Kidney capillary endothelial cell (primary cell): ENCODE measurements at regions not wholly inside any gene's neighbourhood (a gene's known extent, or its start where the extent isn't known, plus 50 kb on each side); places are given as distances from the start of the nearest gene placed in this dataset.

Experiments used
- DNase-seq: peaks from one replicate; pipeline ENCODE4 v3.0.0-alpha.2; 2018; ENCODE audit warnings: low spot score

DNA sequence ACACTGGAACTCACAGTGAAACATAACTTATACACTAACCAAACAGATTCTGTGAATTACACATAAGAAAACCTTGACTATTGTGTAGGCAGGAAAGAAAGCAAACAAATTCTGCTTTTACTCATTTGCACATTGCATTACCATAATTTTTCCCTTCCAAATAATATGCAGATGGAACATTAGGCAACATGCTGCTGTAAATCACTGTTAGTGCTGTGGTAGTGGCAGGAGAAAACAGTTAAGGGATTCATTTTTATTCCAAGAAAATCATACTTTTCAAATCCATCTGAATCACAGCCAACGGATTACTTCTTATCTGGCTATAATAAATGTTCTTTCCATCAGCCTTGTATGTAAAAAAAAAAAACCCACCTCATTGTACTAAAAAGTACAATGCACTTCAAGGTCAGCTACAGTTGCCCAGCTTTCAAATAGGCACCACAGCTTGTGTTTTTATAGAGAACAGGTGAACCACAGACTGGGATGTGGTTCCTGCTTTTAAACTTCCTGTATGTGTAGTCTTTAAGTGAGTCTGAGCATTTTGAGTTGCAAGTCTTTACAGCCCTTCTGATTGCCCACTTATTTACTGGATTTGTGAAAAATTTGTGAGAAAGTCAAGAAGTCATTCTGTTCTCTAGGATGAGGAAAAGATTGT lies 590.0 kb upstream of the SEMA3D start:
- no peak for DNase-seq

DNA sequence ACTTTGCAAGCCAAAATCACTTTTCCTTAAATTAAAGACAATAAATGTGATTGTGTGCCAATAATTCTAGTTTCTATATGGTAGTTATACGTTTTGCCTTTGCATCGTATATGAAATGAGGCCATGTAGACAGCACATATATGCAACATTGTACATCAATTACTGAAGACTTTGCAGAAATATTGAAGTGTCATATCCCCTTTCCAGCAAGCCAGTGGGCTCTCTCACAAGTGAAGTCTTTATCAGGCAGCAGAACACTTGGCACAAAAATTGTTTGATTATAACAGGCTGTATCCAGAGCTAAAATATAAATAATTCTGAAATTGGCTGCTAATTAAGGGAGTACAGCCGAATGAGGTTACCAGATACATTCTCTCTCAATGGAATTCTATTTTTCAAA lies 588.6 kb upstream of the SEMA3D start:
- no peak for DNase-seq

DNA sequence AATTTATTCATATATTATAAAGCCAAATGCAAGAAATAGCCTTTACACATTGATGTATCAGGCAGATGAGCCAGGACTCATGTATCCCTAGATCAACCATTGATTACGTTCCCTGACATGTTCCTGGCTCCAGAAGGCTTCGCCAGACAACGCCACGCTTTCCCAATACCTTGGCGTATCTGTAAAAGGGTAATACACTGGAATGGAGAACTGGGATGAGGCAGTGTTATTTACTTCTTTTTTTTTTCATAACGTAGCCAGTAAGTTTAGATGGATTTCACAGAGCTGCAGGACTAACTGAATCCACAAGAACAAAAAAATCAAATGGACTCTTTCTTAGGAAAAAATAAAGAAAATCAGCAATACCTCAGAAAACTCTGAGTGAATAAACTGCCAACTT lies 588.1 kb upstream of the SEMA3D start:
- DNase-seq: no peak

DNA sequence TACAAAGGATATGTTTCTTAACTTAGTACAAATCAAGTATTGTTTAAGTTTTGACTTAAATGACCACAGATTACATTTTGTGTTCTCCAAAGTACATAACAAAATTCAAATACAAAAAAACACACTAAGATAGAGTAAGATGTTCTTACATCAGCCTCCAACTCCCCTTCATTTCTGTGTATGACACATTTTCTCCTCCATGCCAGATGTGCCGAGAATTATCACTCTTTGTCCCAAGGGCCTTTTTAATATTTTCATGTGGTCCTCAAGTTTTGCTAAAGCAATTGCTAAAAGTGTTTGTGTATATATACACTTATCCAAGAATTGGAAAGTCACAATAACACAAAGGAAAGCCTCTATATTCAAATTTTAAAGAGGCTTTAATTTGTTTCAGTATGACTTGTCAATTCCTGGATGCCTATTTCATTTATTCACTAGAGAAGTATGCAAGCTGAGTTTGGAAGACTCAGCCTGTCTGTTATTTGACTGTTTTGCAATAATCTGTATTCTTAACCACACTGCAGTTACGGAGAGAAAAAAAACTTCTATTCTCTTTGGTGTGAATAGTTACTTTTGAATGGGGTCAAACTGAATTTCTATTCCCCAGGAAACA lies 586.4 kb upstream of the SEMA3D start:
- no peak for DNase-seq

DNA sequence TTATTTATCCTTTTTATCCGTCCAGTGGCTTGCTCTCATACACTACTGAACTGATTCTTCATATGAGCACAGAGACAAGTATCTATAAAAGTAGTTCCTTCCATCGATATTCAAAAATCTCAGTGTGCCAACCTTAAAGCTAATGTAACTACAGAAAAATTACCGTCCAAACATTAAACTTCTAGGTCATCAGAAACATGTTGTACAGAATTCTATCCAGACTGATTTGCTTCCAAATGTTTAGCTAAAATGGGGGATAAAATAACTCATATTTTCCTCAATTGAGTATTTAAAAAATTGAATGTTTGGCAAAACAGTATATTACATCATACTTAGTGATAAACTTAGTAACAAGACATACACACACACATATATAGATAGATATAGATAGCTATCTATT lies 584.7 kb upstream of the SEMA3D start:
- DNase-seq: no peak

DNA sequence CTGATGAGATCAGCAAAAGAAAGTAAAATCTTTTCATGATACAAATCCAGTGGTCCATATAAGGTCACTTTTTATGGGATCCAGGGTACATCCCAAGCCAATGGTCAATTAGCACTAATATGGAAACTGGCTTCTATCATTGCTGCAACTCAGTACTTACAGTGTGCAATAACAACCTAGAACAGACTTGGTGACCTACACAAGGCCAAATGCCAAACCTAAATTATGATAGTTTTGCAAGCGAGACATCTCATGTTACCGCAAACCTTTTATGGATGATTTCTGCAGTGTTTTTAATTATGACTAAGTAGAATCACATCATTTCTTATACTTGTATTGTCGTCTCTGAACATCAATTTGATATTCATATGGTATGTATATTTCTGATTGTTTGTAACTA lies 583.5 kb upstream of the SEMA3D start:
- no peak for DNase-seq

DNA sequence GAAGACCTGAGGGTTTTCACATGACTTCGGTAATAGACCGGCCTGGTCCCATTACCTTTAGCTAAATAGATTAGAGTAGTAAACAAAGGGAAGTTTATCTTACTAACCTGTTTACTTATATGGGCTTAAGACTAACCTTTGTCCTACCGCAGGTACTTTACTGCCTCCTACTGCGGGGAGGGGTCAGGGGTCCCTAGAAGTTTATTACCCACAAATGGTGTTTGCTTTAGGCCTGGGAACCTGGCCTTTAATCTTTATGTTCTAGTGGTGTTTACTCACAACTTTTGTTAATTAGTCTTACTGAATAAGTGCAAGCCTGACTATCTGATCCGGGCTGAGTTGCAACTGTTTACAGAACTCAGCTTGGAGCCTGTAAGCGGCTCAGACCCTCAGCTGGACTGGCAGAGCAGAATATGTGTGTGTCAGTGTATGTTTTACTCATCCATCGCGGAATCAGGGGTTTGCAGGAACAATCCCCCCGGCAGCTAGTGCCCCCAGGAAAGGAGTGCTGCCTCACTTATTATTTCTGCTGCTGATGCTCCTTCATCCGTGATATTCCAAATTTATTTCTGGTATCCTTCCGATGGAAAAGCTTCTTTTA lies 578.9 kb upstream of the SEMA3D start:
- DNase-seq: no peak

DNA sequence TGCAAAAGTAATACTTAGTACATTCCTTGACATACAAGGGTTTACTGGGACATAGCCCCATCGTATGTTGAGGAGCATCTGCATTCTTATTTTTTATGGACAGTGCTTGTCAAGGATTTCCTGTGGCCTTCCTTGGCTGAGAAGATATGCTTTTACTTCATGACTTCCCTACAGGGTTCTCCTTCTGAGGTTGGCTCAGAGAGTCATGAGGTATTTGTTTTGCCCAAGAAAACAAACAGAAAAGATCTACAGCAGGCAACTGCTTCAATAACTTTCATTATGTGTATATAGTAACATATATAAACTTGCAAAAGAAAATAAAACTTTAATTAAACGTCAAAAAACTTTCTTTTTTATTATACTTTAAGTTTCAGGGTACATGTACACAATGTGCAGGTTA lies 577.2 kb upstream of the SEMA3D start:
- no peak for DNase-seq

DNA sequence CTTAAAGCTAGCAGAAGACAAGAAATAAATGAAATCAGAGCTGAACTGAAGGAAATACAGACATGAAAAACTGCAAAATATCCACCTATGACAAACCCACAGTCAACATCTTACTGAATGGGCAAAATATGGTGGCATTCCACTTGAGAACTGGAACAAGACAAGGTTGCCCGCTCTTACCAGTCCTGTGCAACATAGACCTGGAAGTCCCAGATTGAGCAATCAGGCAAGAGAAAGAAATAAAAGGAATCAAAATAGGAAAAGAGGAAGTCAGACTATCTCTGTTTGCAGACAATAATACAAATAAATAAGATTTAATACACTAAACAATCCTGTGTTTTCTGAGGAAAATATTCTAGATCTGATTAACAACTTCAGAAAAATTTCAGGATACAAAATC lies 570.5 kb upstream of the SEMA3D start:
- no peak for DNase-seq

DNA sequence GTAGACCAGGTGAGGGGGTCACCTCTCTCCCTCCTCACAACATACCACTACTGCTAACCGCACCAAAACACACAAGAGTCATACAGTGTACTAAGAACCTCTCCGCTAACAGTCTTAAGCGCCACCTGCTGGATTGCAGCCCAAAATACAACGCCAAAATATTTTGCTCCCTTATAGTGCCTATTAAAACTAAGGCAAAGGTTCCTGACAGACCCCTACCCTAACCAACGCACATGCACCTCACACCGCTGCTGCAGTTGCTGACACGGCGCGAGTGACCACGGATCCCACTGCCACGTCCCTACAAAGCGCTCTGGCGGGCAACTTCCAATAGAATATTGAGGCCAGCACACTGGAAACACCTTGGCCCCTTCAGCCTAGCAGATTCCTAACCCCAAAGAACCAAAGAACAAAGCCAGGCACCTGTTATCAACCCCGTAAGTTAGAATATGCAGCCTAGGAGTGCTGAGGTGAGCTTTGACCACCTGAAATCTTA lies 563.6 kb upstream of the SEMA3D start:
- DNase-seq: peak; percentile 14

DNA sequence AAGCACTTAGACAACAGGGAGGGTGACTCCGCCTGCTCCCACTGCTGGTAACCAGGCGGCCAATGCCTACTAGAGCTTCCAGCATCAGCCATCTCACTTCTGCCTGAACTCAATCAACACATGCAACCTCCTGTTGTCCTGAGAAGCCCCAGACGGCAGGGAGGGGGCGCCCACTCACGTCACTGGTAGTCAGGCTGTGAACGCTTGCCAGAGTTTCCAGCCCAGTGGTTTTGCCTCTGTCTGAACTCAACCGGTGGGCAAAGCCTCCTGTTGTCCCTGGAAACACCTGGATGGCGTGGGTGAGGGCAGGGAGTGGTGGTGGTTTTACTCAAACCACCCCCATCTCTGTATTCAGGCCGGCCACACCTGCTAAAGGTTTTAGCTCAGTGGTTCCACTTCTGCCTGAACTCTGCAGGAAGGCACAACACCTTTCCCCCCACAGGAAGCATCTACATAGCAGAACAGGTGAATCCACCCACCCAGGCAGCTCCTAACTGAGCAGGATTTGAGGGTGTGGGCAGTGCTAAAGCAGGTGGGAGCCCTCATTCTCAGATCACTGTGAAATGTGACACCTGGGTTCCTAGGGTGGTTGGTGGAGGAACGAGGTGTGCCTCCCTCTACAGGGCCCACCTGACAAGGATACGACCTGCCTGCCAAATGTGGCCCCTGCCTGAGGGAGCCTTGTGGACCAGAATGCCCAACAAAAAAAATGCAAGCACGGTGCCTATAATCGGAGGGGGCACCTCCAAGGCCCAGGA lies 563.0 kb upstream of the SEMA3D start:
- DNase-seq: no peak

DNA sequence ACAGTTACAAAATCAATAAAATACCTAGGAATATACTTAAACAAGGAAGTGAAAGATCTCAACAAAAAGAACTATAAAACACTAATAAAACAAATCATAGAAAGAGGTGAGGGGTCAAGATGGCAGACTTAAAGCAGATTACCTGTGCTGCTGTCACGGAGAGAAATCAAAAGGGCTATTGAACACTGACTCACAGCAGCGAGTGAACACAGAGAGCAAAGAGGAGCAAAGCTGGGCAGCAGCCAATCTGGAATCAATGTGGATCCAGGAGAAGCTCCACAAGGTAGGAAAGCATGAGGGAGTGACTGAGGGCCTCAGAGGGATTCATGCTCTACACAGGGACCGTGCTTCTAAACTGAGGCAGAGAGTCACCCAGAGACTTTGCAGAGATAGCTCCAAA lies 562.0 kb upstream of the SEMA3D start:
- no peak for DNase-seq

DNA sequence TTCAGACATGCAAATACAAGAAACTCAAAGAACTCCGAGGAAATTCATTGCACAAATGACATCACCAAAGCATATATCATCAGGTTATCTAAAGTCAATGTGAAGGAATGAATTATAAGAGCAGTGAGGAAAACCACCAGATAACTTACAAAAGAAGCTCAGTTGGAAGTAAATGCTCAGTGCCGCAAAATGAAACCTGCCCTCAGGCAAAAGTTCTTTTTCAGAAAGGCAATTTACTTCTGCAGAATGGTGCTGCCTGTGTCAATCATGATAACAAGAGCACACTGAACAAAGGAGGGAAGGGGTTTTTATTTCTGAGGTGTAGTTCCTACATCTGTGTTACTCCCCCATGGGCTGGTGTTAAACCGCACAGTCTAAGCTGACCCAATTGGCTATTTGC lies 550.6 kb upstream of the SEMA3D start:
- DNase-seq: no peak

DNA sequence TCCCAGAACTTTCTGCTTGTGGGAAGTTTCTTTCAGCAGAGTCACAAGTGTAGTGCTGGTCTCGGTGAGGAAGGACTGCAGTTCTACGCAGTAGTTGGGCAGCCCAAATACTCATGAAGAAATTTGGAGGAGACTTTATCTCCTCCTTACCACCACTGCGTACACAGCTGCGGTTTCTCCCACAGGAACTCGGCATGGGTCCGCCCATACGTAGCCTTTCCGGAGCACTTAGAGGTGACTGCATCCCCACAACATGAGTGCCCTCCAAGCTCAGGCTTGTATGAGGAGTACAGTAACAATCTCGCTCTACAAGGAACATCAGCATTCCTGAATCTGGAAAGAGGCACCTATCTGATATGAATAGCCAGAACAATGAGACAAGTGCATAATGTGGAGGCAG lies 549.2 kb upstream of the SEMA3D start:
- no peak for DNase-seq

DNA sequence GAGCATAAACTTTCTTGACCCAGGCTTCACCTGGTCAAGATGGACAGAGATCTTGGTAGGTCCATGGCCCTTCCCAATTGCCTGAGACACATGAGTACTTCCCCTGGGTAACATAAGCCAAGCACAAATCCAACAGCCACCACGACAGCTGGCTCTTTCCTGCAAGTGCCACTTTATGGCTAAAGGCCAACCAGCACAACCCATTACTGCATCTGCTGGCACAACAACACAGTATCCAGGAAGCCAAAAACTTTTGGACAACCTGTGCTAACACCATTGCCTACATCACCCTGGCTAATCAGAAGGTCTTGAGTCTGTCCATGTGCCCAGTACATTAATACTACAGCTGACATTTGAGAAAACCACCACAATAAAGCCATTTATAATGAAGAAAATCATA lies 548.0 kb upstream of the SEMA3D start:
- no peak for DNase-seq

DNA sequence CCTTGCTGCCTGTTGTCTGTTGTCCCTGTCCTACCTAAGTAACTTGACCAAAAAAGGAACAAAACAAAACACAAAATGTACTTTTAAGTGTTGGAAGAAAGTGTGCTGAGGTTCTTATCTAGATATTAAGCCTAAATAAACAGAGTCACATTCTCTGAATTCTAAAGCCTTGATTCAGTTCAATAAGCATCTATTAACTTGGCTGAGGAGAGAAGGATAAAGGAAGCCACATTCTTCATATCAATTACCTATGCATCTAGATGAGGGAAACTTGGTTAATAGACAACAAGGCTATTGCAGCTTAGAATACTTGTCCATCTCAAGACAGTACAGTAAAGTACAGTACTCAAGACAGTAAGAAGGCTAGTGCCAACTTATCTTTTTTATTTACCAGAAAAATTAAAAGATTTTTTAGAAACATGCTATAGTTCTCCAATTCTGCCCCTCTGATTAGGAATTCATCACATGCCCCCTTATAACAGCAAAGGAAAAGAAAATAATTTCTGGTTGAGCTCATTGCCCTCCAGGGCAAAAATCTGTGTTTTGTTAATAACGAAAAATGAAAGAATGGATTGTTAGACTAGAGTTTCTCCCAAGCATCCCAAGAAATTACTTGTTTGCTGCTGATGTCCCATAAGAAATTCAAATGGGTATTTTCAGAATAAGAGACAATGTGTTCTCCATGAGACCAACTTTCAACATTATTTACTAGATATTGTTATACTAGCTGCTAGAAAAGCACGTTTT lies 546.5 kb upstream of the SEMA3D start:
- DNase-seq: no peak

DNA sequence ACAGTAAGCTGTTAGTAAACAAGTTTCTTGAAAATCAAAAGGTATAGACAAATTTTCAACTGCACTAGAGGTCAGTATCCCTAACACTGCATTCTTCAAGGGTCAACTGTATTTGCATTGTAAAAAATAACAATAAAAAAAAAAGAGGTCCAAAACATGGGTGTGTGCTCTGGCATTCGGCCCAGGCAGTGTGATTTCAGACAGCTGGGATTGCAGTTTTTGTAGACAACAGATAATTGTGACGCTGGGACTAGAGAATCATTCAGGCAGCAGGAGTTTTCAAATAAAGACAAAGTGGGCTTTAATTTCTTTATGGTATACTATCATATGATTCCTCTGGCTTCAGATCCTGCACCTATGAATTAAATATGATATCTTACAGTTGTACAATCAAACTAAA lies 543.2 kb upstream of the SEMA3D start:
- DNase-seq: no peak

DNA sequence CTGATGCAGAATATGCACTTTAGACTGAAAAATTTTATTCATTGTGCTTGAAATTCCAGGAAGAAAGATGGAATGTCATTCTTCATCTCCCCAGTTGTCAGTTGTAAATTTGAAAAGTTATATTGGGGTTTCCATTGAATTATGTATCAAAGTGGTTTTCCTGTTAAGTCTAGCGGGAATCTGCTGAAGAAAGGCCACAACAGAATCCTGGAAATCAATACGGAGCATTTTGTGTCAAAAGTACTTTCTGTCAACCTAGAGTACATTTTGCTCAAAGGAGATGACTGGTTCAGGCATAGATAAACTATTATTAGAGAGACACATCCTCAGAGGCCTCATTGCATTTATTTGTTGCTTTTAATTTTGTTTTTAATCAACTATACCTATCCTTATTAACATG lies 538.2 kb upstream of the SEMA3D start:
- DNase-seq: no peak

DNA sequence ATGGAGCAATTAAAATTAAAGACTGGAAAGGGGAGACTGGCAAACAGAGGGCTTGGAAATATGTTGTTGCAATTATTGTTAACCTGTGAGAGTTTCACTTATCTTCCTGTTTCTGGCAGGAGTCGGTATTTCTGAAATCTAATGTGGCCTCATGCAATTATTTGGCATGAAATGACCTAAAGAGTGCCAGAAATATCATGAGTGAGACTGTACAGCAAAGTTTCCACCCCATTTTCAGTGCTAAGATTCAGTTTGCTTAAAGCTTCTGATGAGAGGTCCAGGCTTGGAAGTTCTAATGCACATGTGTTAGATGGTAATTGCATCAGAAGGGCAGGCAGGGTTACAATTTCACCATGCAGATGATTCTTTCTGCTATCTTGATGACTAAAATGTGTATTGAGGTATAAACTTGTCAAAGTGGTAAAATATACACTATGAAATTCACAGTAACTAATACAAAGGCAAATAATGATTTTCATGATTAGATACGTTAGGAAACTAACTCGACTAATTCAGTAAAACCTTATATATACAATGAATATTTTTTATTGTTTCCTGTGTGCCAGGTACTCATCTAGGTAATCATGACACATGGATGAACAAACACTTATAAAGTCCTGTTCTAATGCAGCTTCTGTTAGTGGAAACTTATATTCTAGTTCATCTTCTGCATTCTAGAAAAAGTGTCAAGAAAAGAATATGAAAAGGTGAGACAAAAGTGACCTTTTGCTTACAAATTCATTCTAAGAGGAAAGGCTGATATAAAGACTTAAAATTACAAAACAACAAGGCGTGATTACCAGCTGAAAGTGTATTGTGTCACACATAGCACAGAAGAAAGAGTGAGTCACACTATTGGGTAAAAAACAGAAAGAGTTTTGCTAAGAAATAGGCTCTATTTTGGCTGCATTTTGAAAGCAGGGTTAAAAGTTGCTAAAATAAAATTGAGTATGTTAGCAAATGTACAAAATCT lies 533.4 kb upstream of the SEMA3D start:
- peak; percentile 0 for DNase-seq

DNA sequence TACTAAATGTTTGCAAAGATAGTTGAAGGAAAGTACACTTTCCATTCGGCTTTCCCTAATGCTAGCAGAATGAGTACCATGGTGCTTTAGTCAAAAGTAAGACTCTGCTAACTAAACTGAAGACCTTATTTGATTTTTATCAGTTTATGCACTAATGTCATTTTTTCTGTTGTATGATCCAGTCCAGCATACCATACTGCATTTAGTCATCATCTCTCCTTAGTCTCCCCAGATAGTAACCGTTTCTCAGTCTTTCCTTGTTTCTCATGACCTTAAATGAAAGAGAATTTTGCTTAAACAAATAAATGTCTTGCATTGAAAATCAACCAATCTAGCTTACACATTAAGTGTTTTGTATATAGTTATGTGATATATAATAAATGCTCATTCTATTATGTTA lies 529.5 kb upstream of the SEMA3D start:
- DNase-seq: no peak

DNA sequence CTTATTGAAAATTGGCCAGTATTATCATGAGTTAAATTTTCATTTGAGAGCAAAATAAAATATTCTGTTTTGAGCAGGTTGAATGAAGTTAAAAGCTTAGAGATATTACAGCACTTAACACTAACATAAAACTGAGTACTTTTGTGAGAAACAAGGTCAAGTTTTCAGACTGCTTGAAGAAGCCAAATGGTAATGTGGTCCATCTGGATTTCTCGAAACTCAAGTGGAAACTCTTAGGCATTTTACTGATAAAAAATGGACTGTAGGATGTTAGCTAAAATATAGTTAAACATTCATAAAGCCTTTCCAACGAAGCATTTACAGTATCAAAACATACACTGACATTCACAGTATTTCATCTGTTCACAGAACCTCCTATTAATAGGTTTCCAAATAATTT lies 528.1 kb upstream of the SEMA3D start:
- DNase-seq: no peak
